Calu3 (cell line): ENCODE measurements at regions not wholly inside any gene's neighbourhood (a gene's known extent, or its start where the extent isn't known, plus 50 kb on each side); places are given as distances from the start of the nearest gene placed in this dataset.

ENCODE experiments used
- BruUV-seq: library from RNA; stranded (reverse); fragments of 400-500 nt; replicated peaks from 2 replicates; lab custom pipeline; 2021; lab: Mats Ljungman, UMichigan
- CTCF ChIA-PET: fragments of 300-600 bp; sonication (Branson Sonifier 250); formaldehyde crosslinking; loops from one replicate; lab custom pipeline; 2022; ENCODE audit warnings: antibody characterized with exemption; lab: Charles Lee
- DNase-seq: peaks from one replicate; pipeline ENCODE4 v3.0.0; 2022
- H3K27ac Mint-ChIP-seq: one replicate; pipeline ENCODE4 v1.8.0; 2022; ENCODE audit warnings: mixed read lengths; ENCODE audit not compliant: unreplicated experiment
- H3K27me3 Mint-ChIP-seq: one replicate; pipeline ENCODE4 v1.8.0; 2022; ENCODE audit warnings: mixed read lengths; ENCODE audit not compliant: unreplicated experiment
- H3K36me3 Mint-ChIP-seq: one replicate; pipeline ENCODE4 v1.8.0; 2022; ENCODE audit warnings: mild to moderate bottlenecking, moderate library complexity, mixed read lengths; ENCODE audit not compliant: insufficient read depth, unreplicated experiment
- H3K4me1 Mint-ChIP-seq: one replicate; pipeline ENCODE4 v1.8.0; 2022; ENCODE audit warnings: mild to moderate bottlenecking, low read depth, mixed read lengths; ENCODE audit not compliant: unreplicated experiment
- H3K4me3 Mint-ChIP-seq: one replicate; pipeline ENCODE4 v1.8.0; 2022; ENCODE audit warnings: mild to moderate bottlenecking, low read depth, moderate library complexity, mixed read lengths; ENCODE audit not compliant: unreplicated experiment
- H3K9me3 Mint-ChIP-seq: one replicate; pipeline ENCODE4 v1.8.0; 2022; ENCODE audit warnings: low read depth, mixed read lengths; ENCODE audit not compliant: unreplicated experiment
- intact Hi-C: fragments of 100-400 bp; cut with micrococcal nuclease; formaldehyde crosslinking; loops from one replicate; pipeline ENCODE4 v1.10.0; 2022; ENCODE audit not compliant: unreplicated experiment
- TF ChIP-seq, protein P1 (sequence below): fragments of 200-600 bp; IDR thresholded peaks from one replicate; pipeline ENCODE4 v1.8.0; 2022; ENCODE audit warnings: antibody characterized with exemption; ENCODE audit not compliant: unreplicated experiment

- Mint-ChIP-seq H3K9me3 (peaks cover 5% of the 10 kb centered on the region), H3K36me3 (no peaks in the 10 kb centered on the region), H3K27me3 (no peaks in the 10 kb centered on the region), H3K27ac (no peak overlapping the region), H3K4me3 (no peak overlapping the region), H3K4me1 (peaks cover 33% of the 10 kb centered on the region)
- BruUV-seq = no TSS peak
- DNase-seq = no peak
- CTCF ChIA-PET = no interaction called here
- TF ChIP-seq, protein P1, sequence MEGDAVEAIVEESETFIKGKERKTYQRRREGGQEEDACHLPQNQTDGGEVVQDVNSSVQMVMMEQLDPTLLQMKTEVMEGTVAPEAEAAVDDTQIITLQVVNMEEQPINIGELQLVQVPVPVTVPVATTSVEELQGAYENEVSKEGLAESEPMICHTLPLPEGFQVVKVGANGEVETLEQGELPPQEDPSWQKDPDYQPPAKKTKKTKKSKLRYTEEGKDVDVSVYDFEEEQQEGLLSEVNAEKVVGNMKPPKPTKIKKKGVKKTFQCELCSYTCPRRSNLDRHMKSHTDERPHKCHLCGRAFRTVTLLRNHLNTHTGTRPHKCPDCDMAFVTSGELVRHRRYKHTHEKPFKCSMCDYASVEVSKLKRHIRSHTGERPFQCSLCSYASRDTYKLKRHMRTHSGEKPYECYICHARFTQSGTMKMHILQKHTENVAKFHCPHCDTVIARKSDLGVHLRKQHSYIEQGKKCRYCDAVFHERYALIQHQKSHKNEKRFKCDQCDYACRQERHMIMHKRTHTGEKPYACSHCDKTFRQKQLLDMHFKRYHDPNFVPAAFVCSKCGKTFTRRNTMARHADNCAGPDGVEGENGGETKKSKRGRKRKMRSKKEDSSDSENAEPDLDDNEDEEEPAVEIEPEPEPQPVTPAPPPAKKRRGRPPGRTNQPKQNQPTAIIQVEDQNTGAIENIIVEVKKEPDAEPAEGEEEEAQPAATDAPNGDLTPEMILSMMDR = no peak
- intact Hi-C loops = no loop called here
These were observed 231.0 kb upstream of the HMGA2 start for GRCh38 chr12:65593239-65593701.

- intact Hi-C loops = no loop called here
- Mint-ChIP-seq H3K4me1 (peaks cover 36% of the 10 kb centered on the region), H3K27me3 (no peaks in the 10 kb centered on the region), H3K4me3 (no peak overlapping the region), H3K27ac (no peak overlapping the region), H3K9me3 (peaks cover 5% of the 10 kb centered on the region), H3K36me3 (no peaks in the 10 kb centered on the region)
- no peak for DNase-seq
- BruUV-seq = no TSS peak
- CTCF ChIA-PET = interaction anchor here (0.7 to 1.4 kb wide), 2 partner anchors 9 to 165 kb away, joined by 4 to 5 read pairs; no protein-coding TSS in a partner anchor
- TF ChIP-seq, protein P1 = no peak
These were observed 229.9 kb upstream of the HMGA2 start for GRCh38 chr12:65594409-65594808.

DNA sequence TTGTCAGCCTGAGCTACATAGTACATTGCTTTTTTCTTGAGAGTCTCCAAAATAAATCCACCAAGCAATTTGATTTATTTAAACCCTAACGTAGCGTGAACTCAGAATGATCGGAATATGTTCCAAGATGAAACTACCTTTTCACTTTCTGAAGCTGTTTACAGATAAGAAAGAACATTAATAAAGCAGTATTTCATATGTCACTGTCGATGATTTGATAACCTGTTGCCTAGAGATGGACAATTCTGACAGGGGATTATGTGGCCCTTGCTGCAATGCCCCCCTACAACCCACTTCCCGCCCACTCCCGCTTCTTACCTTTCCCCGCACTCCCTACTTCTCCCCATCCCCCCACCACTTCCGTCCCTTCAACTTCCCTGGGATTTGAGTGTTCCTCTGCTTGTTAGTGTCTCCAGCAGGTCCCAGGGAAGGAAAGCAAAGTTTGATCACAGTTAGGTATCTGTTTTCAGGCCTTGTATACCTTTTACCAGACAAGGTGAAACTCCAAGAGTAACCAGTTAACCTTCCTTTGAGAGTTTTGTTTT, 229.2 kb upstream of the HMGA2 start:
- Mint-ChIP-seq H3K4me1 (peaks cover 36% of the 10 kb centered on the region), H3K27me3 (no peaks in the 10 kb centered on the region), H3K27ac (no peak overlapping the region), H3K36me3 (no peaks in the 10 kb centered on the region), H3K9me3 (peaks cover 5% of the 10 kb centered on the region), H3K4me3 (no peak overlapping the region)
- no peak for DNase-seq
- intact Hi-C loops = no loop called here
- TF ChIP-seq, protein P1 = no peak
- BruUV-seq = no TSS peak
- CTCF ChIA-PET = interaction anchor here (0.7 to 1.4 kb wide), 2 partner anchors 8 to 166 kb away, joined by 4 to 5 read pairs; no protein-coding TSS in a partner anchor

GRCh38 chr12:65596514-65597091, 227.7 kb upstream of the HMGA2 start:
- H3K4me1 Mint-ChIP-seq = peaks cover 49% of the 10 kb centered on the region
- no peak overlapping the region for H3K4me3 Mint-ChIP-seq
- CTCF ChIA-PET = no interaction called here
- intact Hi-C loops = no loop called here
- TF ChIP-seq, protein P1 = no peak
- no peaks in the 10 kb centered on the region for H3K27me3 Mint-ChIP-seq
- no peaks in the 10 kb centered on the region for H3K36me3 Mint-ChIP-seq
- peaks cover 5% of the 10 kb centered on the region for H3K9me3 Mint-ChIP-seq
- no peak for DNase-seq
- no TSS peak for BruUV-seq
- peak overlapping the region; percentile 18 for H3K27ac Mint-ChIP-seq
